Peyer's patch (tissue), 4 donors: ENCODE measurements at regions not wholly inside any gene's neighbourhood (a gene's known extent, or its start where the extent isn't known, plus 50 kb on each side); places are given as distances from the start of the nearest gene placed in this dataset.

Experiments
- DNase-seq, 3 donors: peaks; one replicate each; pipeline ENCODE4 v3.0.0-alpha.2; 2017 to 2019
- H3K27ac ChIP-seq, 4 donors: fragments of 200-600 bp; sonication (generic); one replicate each; pipeline ENCODE4 v1.5.1; 2016 to 2019
- H3K27me3 ChIP-seq, 2 donors: fragments of 200-600 bp; sonication (generic); one replicate each; pipeline ENCODE4 v1.5.1; 2019
- H3K36me3 ChIP-seq, 3 donors: fragments of 200-600 bp; sonication (generic); one replicate each; pipeline ENCODE4 v1.5.1; 2016 to 2019
- H3K4me1 ChIP-seq, 4 donors: fragments of 200-600 bp; sonication (generic); one replicate each; pipeline ENCODE4 v1.5.1; 2016 to 2019
- H3K4me3 ChIP-seq, 4 donors: fragments of 200-600 bp; sonication (generic); 1 replicate in 3 of 4; 2 replicates in 1 of 4; pipeline ENCODE4 v1.5.1; 2016 to 2019; ENCODE audit warnings: mild to moderate bottlenecking in 1 of 4
- H3K9me3 ChIP-seq, 4 donors: fragments of 200-600 bp; sonication (generic); one replicate each; pipeline ENCODE4 v1.5.1; 2016 to 2019; ENCODE audit warnings: mild to moderate bottlenecking in 1 of 4
- POLR2A ChIP-seq, 2 donors: fragments of 450-650 bp; IDR thresholded peaks; one replicate each; pipeline ENCODE4 v1.5.1; 2017; ENCODE audit warnings: antibody characterized with exemption in 2 of 2, mild to moderate bottlenecking in 2 of 2, moderate library complexity in 2 of 2
- TF ChIP-seq, protein P1 (sequence below), 6 experiments: fragments of 450-650 bp in 4 of 6; fragments of 200-600 bp in 2 of 6; sonication (generic) in 1 of 6; IDR thresholded peaks; one replicate each; pipeline ENCODE4 v1.5.1; 2017 to 2019; ENCODE audit warnings: antibody characterized with exemption in 6 of 6, mild to moderate bottlenecking in 3 of 6, moderate library complexity in 1 of 6

GRCh38 chr7:128161466-128162125 is 79.5 kb upstream of the LEP start:
- Histone ChIP-seq H3K36me3 (no peaks in the 10 kb centered on the region), H3K27ac (no peak overlapping the region), H3K27me3 (peaks cover 0 to 7% of the 10 kb centered on the region in 2 donors), H3K4me1 (peaks cover 0 to 7% (median 3%) of the 10 kb centered on the region in 4 donors), H3K4me3 (no peak overlapping the region), H3K9me3 (peaks cover 0 to 5% (median 0%) of the 10 kb centered on the region in 4 donors)
- no peak for DNase-seq
- TF ChIP-seq, protein P1, sequence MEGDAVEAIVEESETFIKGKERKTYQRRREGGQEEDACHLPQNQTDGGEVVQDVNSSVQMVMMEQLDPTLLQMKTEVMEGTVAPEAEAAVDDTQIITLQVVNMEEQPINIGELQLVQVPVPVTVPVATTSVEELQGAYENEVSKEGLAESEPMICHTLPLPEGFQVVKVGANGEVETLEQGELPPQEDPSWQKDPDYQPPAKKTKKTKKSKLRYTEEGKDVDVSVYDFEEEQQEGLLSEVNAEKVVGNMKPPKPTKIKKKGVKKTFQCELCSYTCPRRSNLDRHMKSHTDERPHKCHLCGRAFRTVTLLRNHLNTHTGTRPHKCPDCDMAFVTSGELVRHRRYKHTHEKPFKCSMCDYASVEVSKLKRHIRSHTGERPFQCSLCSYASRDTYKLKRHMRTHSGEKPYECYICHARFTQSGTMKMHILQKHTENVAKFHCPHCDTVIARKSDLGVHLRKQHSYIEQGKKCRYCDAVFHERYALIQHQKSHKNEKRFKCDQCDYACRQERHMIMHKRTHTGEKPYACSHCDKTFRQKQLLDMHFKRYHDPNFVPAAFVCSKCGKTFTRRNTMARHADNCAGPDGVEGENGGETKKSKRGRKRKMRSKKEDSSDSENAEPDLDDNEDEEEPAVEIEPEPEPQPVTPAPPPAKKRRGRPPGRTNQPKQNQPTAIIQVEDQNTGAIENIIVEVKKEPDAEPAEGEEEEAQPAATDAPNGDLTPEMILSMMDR (IDR thresholded peaks at IDR 0.05), result no peak
- no peak for TF ChIP-seq POLR2A (IDR thresholded peaks at IDR 0.05)

DNA sequence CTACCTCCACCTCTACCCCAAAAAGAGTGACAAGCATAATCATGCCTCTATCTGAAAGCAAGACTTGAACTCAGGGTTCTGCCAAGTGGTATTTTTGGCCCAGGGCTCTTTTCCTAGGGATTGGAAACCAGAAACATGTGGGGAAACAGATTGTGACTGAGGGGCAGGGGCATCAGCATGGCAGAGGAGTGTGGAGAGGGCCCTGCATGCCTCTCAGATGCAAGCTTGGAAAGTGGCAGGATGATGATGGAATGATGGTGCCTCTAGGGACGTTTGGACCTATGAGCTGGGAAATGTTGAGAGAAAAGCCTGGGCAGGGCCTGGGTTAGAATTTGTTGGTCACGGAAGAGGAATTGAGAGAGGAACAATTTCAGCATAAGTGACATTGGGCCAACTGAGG is 78.4 kb upstream of the LEP start:
- Histone ChIP-seq H3K4me3 (no peak overlapping the region), H3K27ac (no peak overlapping the region), H3K27me3 (peaks cover 0 to 17% of the 10 kb centered on the region in 2 donors), H3K4me1 (peaks cover 0 to 17% (median 12%) of the 10 kb centered on the region in 4 donors), H3K9me3 (peaks cover 0 to 5% (median 0%) of the 10 kb centered on the region in 4 donors), H3K36me3 (no peaks in the 10 kb centered on the region)
- TF ChIP-seq POLR2A (IDR thresholded peaks at IDR 0.05), result no peak
- TF ChIP-seq, protein P1 (IDR thresholded peaks at IDR 0.05), result no peak
- no peak for DNase-seq

GRCh38 chr7:128163473-128163872 is 77.6 kb upstream of the LEP start:
- Histone ChIP-seq H3K4me1 (peaks cover 0 to 22% (median 20%) of the 10 kb centered on the region in 4 donors), H3K27me3 (peaks cover 0 to 25% of the 10 kb centered on the region in 2 donors), H3K36me3 (no peaks in the 10 kb centered on the region), H3K9me3 (peaks cover 0 to 5% (median 0%) of the 10 kb centered on the region in 4 donors), H3K27ac (no peak overlapping the region), H3K4me3 (no peak overlapping the region)
- no peak for DNase-seq
- TF ChIP-seq POLR2A (IDR thresholded peaks at IDR 0.05), result no peak
- TF ChIP-seq, protein P1 (IDR thresholded peaks at IDR 0.05), result no peak

DNA sequence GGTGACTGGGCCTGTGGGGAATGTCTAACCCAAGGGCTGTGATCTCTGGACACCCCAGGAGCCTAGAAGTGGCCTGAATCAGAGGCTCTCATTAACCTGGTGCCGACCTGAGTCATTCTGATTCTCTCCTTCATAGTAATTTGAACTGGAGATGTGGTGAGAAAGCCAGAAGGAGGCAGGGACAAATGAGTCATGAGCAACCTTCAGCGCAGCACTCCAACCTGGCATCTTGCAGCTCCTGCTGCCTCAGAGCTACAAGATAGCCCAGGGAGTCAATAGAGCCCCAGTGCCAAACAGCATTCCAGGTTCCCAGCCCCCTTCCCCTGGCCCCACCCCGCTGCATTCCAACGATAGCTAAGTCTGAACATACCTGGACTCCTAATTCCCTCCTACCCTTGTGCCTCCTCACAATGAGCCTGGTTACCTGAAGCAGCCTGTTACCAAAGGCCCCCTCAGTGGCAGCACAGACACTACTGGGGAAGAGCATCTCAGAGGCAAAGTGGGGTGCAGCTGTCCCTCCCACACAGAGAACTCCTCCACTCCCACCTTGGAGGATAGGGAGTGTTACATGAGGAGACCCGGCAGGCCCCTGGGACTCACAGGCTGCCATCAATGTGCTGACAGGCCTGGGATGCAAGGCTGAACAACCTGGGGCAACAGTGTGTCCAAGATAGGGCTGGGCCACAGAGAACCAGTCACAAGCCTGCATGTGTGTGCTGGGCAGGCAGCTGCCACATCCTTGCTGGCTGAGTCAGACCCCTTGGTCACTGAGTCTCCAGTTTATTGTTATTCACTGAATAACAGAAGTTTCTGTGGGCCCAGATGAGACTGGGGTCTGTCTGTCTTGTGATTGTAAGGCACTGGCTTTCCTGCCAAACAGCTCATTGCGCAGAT is 76.8 kb upstream of the LEP start:
- Histone ChIP-seq H3K4me1 (peaks cover 0 to 24% (median 20%) of the 10 kb centered on the region in 4 donors), H3K9me3 (peaks cover 0 to 5% (median 0%) of the 10 kb centered on the region in 4 donors), H3K27ac (no peak overlapping the region), H3K27me3 (peaks cover 0 to 29% of the 10 kb centered on the region in 2 donors), H3K4me3 (no peak overlapping the region), H3K36me3 (no peaks in the 10 kb centered on the region)
- DNase-seq, result no peak
- TF ChIP-seq, protein P1 (IDR thresholded peaks at IDR 0.05), result no peak
- no peak for TF ChIP-seq POLR2A (IDR thresholded peaks at IDR 0.05)

DNA sequence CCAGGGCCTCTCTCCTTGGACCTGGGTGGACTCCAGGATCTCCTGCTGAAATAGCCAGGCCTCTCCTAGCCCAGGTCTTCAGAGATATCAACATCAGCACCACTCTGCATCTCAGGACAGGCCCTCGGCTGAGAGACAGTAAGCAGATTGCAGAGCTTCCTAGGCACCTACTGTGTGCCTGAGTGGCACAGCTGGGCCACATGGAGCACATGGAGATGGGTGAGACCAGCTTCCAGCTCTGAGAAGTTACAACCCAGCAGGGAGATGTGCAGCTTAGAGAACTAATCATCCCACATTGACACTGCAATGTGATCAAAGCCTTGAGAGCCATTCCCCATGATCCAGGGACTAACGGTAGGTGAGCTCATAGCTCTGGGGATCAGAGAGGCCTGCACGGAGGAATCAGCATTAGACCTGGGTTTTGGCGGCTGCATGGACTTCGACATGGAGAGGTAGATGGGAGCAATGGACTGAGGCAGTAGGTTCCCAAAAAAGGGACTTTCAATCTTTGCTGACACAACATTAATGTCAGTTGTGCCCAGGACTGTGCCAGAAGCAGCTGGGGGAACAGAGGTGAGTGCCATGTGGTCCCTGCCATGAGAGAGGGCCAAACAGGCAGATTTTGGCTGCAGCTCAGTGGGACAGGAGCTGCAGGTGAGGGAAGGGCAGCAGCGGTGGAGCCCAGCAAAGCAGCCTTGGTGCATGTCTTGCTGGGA is 76.0 kb upstream of the LEP start:
- Histone ChIP-seq H3K27me3 (peaks cover 0 to 29% of the 10 kb centered on the region in 2 donors), H3K27ac (no peak overlapping the region), H3K36me3 (no peaks in the 10 kb centered on the region), H3K4me1 (peaks cover 0 to 24% (median 20%) of the 10 kb centered on the region in 4 donors), H3K9me3 (peaks cover 0 to 5% (median 0%) of the 10 kb centered on the region in 4 donors), H3K4me3 (no peak overlapping the region)
- TF ChIP-seq, protein P1 (IDR thresholded peaks at IDR 0.05), result no peak
- TF ChIP-seq POLR2A (IDR thresholded peaks at IDR 0.05), result no peak
- no peak for DNase-seq
